Skin epidermis (tissue), 12 donors: ENCODE measurements at regions not wholly inside any gene's neighbourhood (a gene's known extent, or its start where the extent isn't known, plus 50 kb on each side); places are given as distances from the start of the nearest gene placed in this dataset.
"Not testable (repeated sequence)": the region's sequence is repeated elsewhere in the genome, so short reads cannot be mapped to it uniquely, and the experiment has no call there.

Source experiments
- H3K27ac ChIP-seq, 21 experiments: fragments of 200-600 bp; sonication (generic) in 11 of 21; one replicate each; pipeline ENCODE4 v1.5.0; 2020; ENCODE audit warnings: mild to moderate bottlenecking in 3 of 21, inconsistent platforms in 2 of 21, moderate library complexity in 2 of 21
- H3K4me3 ChIP-seq, 7 experiments: fragments of 200-600 bp; sonication (generic) in 2 of 7; one replicate each; pipeline ENCODE4 v1.5.0; 2020; ENCODE audit warnings: inconsistent platforms in 2 of 7, mild to moderate bottlenecking in 2 of 7, moderate library complexity in 1 of 7

DNA sequence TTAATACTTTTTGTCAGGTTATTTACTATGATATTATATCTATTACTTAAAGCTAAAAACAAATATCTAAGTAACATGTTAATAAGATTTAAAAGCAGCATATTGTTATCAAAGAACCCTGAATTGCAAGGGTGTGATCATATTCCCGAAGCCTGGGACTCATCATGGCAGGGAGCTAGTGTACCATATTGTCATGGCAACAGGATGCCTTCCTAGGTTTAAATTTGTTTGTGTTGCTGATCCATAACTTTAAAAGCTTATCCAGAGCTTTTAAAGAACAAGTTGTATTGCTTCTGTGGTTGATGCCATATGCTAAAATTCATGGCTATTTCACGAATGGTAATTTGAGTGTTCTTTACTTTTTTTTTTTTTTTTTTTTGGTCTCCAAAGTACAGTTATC lies 500.5 kb downstream of the NAV3 start:
- H3K4me3 ChIP-seq = no peak overlapping the region
- H3K27ac ChIP-seq = no peak overlapping the region

DNA sequence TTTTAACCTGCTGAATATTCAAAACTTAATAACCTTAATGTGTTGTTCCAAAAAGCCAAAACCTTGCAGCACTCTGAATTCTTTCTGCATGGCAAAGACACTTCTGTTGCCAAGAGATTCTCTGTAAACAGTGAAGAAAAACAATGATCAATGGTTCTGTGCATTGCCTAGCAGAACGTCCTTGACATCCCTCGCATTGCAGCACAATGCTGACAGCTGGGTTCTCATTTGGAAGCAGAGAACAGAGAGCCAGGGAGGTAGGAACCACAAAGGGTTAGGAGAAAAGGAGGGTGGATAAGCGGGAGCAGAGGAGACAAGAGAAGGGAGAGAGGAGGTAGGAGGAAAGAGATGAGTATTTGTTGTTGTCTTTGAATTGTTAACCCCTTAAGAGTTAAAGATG lies 501.1 kb downstream of the NAV3 start:
- Histone ChIP-seq H3K4me3 (no peak overlapping the region), H3K27ac (no peak overlapping the region)

DNA sequence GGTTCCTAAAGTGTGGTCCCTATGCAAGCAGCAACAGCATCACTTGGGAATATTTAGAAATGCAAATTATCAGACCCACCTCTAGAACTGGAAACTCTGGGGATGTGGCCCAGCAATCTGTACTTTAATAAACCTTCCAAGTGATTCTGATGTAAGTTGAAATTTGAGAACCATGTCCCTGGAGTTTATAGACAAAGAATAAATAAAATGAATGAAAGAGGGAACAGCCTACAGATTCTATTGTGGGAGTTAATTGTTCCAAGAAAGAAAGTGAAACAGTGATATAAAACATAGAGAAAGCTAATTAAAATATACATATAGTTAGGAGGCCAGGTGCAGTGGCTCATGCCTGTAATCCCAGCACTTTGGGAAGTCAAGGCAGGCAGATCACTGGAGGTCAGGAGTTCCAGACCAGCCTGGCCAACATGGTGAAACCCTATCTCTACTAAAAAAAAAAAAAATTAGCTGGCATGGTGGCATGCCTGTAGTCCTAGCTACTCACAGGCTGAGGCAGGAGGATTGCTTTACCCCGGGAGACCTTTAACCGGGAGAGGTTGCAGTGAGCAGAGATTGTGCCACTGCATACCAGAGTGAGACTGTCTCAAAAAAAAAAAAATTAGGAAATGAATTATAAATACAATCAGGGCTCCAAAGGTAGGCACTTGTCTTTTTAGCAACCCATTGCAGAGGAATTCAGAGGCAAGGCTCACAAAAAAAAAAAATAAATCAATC lies 507.5 kb downstream of the NAV3 start:
- Histone ChIP-seq H3K27ac (no peak overlapping the region), H3K4me3 (no peak overlapping the region)

DNA sequence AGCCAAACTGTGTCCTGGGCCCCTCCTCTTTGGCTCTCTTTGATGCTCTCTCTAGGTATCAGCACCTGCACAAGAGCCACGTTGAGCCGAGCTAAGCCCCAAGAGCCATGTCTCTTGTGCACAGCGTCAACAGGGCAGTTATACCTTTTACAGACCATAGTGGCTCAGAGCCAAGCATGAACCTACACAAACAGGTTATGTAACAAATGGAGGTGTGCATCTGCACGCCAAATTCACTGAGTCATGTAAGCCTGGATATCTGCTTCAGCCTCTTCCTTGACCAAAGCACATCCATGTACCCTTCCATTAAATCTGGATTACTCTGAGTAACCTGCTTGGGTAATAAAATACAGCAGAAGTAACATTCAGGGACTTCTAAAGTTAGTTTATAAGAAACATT lies 509.7 kb downstream of the NAV3 start:
- no peak overlapping the region for H3K4me3 ChIP-seq
- no peak overlapping the region for H3K27ac ChIP-seq

DNA sequence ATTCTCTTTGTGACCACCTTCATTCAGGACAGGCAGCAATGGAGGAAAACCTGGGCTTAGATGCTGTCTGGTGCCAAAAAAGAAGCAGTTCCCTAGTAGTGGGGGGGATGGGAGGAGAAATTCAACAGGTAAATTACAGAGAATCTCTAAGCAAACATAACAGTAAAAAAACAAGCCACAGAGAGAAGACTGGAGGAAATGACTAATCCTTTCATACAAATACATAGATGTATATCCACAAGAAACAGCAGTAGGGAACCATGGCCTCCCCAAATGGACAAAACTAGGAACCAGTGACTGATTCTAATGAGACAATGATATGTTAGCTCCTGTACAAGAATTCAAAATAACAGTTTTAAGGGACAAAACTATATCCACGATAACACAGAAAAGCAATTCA lies 513.0 kb downstream of the NAV3 start:
- Histone ChIP-seq H3K4me3 (no peak overlapping the region), H3K27ac (no peak overlapping the region)

DNA sequence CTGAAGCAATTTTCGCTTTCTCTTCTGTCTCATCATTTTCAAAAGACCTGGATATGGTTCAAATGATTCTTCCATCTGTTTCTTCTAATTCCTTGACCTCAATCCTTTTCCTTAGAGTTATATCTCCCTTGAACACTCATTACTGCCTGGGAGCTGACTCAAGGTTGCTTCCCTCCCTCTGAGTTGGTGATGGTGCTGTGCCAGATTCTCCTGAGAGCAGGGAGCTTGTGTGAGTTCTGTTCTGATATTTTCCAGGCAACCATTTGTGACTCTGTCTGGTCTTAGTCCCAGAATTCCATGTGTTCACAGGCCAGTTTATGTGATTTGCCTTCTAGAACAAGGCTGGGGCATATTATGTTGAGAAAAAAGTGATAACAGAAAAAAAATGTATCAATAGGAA lies 505.1 kb upstream of the SYT1 start:
- no peak overlapping the region for H3K27ac ChIP-seq
- H3K4me3 ChIP-seq = no peak overlapping the region

DNA sequence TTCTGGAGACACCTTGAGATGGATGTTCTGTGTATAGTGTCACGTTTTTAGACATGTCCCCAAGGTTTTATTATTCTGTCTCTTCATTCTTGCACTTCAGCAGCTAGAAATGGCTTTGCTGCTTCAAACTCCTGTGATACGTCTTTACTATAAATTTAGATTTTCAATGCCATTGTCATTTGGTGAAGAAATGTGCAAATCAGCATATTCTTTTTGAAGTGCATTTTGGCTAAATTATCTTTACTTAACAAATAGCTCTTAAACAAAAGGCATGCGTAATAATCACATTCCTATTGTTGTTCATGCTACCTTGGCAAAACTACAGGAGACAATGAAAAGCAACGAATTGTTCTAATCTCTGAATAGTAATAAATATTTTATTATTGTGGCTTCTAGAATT lies 502.9 kb upstream of the SYT1 start:
- H3K27ac ChIP-seq = no peak overlapping the region
- no peak overlapping the region for H3K4me3 ChIP-seq

DNA sequence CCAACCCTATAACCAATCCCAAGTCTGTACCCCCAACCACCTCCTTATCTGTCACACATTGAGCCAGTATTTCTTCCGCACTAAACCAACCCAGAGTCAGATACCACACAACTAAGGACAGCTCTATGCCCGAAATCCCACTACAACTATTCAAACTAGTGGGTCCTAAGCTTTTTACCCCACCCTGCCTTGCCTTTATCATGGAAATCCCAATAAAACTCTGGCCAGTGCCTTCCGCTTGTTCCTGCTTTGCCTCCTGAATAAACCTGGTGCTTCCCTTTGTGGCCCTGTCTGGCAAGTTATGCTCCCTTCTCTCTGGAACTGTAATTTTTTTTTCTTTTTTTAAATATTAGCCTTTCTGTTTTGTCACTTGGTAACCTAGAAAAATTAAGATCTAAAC lies 493.3 kb upstream of the SYT1 start:
- Histone ChIP-seq H3K27ac (no peak overlapping the region), H3K4me3 (no peak overlapping the region)

DNA sequence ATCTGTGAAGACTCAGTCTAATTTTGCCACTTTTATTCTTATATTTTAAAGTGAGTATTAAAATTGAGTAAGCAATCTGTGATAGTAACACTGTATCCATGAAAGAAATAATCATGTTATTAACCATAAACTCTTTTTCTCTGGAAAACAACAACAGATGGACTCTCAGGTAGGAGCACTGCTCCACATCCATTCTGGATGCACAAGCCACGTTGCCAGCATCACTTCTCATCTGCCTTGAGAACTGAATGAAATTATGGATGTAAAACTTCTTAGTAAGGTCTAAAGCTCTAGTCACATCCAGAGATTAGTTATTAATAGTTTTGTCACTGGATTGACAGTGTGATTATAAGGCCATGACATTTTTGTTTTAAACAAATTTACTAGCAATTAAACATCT lies 489.1 kb upstream of the SYT1 start:
- Histone ChIP-seq H3K4me3 (no peak overlapping the region), H3K27ac (no peak overlapping the region)

DNA sequence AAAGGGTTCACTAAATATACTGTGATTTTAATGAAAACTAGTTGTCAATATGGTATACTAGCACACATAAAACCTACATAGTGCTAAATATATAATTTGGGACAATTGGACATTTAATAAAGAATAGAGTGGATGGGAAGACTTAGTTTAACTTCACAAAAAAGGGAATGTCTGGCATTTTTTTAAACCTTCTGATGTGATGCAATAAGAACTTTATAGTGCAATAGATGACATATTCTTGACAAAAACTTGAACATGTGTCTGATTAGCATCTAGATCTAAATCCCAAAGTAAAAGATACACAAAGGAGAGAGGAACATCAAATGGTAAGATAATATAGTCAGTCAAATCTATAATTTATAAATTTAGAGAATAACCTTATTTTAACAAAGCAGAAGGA lies 488.3 kb upstream of the SYT1 start:
- Histone ChIP-seq H3K27ac (no peak overlapping the region), H3K4me3 (no peak overlapping the region)

DNA sequence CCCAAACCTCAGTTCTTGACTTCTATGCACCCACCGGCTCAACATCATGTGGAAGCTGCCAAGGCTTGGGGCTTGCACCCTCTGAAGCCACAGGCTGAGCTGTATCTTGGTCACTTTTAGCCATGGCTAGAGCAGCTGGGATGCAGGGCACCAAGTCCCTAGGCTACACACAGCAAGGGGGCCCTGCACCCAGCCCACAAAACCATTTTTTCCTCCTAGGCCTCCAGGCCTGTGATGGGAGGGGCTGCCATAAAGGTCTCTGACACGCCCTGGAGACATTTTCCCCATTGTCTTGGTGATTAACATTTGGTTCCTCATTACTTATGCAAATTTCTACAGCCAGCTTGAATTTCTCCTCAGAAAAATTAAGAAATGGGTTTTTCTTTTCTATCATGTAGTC lies 485.5 kb upstream of the SYT1 start:
- not testable (repeated sequence) for H3K27ac ChIP-seq, H3K4me3 ChIP-seq

DNA sequence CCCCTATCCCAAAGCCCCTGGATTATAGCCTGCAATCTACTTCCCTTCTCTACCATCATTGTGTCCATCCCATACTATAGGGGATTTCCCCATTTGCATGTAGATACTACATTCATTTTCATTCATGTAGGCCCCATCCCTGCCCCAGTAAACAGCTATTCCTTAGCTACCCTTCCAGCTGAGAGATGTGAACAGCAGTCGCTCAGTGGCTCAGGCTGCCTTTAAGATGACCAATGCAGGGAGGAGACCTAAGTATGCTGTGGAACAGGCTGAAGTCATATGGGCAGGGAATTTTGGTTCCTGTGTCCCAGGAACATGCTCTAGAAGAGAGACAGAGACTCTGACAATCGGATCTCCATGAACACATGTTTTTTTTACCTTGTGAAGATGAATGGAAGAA lies 481.2 kb upstream of the SYT1 start:
- Histone ChIP-seq H3K27ac (no peak overlapping the region), H3K4me3 (no peak overlapping the region)

DNA sequence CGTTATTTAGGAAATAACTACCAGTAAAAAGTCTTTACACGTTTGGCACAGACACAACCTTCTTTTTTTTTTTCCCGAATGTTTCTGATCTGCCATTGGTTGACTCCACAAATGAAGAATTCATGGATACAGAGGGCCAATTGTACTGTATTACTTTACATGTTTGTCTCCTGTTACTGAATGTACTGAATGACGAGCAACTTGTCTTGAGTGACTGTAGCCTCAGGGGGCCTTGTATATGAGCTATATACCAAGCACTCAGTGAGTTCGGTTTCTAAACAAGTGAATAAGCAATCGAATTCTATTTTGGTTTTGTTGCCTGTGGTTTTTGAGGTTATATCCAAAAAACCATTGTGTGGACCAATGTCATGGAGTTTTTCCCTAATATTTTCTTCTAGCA lies 480.0 kb upstream of the SYT1 start:
- no peak overlapping the region for H3K4me3 ChIP-seq
- no peak overlapping the region for H3K27ac ChIP-seq

DNA sequence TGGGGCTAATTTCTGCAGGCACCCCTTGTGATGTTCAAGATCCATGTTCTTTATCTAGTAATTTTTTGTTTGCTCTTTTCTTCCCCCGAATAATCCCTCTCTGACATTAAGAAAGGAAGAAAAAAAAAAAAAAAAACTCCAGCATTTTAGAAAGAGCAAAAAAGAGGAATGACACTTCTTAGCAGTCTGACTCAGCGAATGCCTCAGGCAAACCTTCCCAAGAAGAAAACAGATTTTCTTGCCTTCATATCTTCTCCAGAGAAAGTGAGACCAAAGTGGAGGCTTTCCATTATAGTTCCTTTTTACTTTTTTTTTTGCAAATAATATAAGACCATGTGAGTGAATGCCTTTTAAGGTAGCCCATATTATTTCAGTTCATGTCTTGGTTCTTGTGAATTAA lies 479.0 kb upstream of the SYT1 start:
- H3K27ac ChIP-seq = no peak overlapping the region
- H3K4me3 ChIP-seq = no peak overlapping the region

DNA sequence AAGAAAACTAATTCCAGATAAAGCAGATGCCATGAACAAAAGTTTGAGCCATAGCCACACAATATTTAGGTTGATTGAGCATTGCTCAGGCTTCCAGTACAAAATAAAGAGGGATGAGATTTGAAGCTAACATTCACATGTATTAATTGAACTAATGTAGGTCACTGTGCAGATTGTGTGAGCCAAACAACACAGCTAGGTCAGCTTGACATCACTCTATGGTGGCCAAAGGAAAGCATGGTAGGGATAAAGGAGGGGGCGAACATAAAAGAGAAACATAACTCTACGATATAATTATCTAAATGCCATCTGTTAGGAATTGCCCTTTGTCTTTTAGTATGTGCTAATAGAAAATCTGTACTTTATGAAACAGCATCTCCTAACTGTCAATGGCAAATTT lies 477.7 kb upstream of the SYT1 start:
- H3K27ac ChIP-seq = no peak overlapping the region
- no peak overlapping the region for H3K4me3 ChIP-seq

DNA sequence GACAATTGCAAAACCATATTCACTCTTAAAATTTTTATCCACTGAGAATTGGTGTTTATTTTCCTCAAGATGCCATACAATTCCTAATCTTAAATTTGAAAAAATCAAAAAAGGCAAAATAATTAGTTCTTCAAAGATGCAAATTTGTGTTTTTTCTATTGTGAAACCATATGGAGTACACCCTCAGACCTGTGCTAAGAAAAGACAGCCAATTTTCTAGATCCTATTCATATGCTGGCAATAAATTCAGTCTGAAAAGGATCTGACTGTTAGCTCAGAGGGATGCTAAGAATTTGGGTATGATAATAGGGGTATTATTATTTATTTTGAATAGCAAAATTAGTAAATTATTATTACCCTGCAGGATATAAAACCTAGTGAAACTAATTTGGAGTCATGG lies 476.9 kb upstream of the SYT1 start:
- no peak overlapping the region for H3K27ac ChIP-seq

DNA sequence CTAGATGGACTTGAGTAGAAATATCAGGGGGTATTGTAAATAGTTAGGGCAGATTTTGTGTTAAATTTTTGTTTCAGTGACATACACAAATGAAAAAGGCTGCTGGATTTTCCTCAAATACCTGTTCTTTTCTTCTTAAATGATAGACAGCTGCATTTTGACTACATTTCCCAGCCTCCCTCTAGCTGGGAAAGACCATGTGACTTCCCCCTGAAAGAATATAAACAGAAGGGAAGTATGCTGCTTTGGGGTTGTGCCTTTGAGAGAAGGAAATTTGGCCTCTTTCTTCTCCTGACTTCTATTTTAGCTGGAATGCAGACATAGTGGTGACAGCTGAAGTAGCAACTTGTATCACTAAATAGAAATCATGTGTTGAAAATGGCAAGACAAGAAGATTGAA lies 476.1 kb upstream of the SYT1 start:
- Histone ChIP-seq H3K27ac (no peak overlapping the region), H3K4me3 (no peak overlapping the region)

More for the DNA sequence above, 476.9 kb upstream of the SYT1 start:
- no peak overlapping the region for H3K4me3 ChIP-seq

DNA sequence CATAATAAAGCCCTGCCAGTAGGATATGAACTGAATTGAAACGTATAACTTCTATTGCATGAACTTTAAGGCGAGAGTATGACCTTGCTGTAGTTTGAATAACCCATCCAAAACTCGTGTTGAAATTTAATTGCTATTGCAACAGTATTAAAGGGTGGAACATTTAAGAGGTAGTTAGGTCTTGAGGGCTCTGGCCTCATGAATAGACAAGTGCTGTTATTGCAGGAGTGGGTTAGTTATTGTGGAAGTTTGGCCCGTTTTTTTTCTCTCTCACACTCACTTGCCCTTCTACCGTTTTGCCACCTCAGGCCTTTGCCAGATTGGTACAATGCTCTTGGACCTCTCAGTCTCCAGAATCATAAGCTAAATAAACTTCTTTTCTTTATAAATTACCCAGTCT lies 473.7 kb upstream of the SYT1 start:
- Histone ChIP-seq H3K4me3 (no peak overlapping the region), H3K27ac (no peak overlapping the region)

DNA sequence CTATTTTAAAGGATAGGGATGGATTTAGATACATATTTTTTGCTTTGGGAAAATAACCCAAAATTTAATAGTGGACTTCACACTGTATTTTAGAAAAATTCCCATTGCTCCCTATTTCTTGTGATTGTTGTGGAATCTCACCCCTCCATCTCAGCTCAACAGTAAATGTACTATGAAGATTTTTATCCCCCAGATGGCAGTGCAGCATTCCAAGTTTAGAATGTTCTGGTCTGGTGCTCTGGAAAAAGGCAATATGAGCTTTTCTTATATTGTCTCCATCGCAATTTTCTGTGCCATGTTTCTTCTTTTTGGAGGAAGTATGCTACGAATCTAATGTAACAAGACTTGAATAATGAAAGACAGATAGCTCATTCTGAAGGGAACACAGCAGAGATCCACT lies 471.7 kb upstream of the SYT1 start:
- H3K4me3 ChIP-seq = no peak overlapping the region
- H3K27ac ChIP-seq = no peak overlapping the region

DNA sequence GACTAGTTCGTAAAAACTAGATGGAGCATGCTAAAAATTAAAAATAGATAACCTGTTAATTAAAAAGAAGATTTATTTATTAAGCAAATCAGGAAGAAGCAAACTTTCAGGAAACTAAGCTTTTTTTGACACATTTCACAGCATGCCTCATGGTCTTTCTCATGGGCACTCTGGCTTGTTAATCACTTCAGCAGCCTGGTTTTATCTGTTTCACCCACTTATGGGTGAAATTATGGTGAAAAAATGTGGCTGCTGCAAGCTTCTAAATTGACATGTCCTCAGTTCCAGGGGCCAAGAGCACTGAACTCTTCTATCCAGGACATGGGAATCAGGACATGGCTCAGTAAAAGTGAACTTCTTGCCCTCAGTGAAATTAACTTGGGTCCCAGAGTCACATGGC lies 468.6 kb upstream of the SYT1 start:
- Histone ChIP-seq H3K27ac (no peak overlapping the region), H3K4me3 (no peak overlapping the region)

DNA sequence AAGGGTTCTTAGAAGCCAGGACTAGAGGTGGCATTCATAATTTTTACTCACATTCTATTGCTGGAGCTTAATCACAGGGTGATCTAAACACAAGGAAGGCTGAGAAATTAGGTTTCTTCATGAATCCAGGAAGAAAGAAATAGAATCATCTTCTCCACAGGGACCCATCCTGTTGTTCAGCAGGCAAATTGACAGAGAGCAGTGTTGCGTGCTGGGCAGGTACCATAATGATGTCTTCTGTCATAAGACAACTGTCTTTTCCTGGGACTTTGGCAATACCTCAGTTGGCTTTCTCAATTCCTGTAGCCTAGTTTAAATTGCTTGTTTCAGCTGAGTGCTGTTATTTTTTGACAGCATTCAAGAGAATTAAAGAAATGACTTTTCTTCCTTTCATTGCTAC lies 468.0 kb upstream of the SYT1 start:
- Histone ChIP-seq H3K4me3 (no peak overlapping the region), H3K27ac (no peak overlapping the region)

DNA sequence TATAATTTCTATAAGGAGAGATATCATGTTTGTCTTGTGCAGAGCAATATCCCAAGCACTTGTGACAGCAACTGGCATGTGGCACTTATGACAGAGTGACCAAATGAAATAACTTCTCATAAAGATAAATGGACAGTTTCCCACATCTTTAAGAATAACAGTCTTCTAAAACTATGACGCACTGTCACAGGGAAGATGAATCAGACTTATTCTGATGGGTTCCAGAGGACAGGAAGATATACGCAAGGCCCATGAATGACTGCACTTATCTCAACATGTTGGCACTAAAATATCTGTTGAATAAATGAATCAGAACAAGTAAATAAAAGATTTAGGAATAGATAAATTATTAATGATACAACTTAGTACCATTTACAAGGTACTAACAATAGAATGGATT lies 465.8 kb upstream of the SYT1 start:
- Histone ChIP-seq H3K27ac (no peak overlapping the region), H3K4me3 (no peak overlapping the region)
